ENCODE measurements at regions not wholly inside any gene's neighbourhood (a gene's known extent, or its start where the extent isn't known, plus 50 kb on each side); places are given as distances from the start of the nearest gene placed in this dataset.

DNA sequence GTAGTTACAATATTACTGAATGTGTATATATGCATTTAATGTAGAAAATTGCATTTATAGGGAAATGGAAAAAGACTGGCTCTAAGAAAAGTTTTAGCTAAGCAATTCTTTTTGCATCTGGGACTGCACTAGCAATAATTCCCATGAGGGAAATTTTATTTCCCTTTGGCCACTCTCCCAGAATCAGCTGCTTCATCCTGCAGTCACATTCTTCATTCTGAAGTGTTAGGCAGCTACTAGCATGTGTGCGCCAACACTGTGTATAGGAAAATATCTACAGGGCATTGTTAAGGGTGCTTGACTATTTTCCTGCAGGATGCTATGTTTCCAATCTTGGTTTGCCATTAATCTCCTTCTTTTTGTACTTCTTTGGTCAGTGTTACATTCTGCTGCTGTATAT, 312.8 kb upstream of the PCDH20 start:
- TF ChIP-seq, protein P1, sequence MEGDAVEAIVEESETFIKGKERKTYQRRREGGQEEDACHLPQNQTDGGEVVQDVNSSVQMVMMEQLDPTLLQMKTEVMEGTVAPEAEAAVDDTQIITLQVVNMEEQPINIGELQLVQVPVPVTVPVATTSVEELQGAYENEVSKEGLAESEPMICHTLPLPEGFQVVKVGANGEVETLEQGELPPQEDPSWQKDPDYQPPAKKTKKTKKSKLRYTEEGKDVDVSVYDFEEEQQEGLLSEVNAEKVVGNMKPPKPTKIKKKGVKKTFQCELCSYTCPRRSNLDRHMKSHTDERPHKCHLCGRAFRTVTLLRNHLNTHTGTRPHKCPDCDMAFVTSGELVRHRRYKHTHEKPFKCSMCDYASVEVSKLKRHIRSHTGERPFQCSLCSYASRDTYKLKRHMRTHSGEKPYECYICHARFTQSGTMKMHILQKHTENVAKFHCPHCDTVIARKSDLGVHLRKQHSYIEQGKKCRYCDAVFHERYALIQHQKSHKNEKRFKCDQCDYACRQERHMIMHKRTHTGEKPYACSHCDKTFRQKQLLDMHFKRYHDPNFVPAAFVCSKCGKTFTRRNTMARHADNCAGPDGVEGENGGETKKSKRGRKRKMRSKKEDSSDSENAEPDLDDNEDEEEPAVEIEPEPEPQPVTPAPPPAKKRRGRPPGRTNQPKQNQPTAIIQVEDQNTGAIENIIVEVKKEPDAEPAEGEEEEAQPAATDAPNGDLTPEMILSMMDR (IDR thresholded peaks at IDR 0.05) = no peak
- TF ChIP-seq ZFX (IDR thresholded peaks at IDR 0.05; ENCODE audit: borderline replicate concordance) = no peak

All from 22Rv1 (cell line).